ENCODE measurements at regions not wholly inside any gene's neighbourhood (a gene's known extent, or its start where the extent isn't known, plus 50 kb on each side); places are given as distances from the start of the nearest gene placed in this dataset.

DNA sequence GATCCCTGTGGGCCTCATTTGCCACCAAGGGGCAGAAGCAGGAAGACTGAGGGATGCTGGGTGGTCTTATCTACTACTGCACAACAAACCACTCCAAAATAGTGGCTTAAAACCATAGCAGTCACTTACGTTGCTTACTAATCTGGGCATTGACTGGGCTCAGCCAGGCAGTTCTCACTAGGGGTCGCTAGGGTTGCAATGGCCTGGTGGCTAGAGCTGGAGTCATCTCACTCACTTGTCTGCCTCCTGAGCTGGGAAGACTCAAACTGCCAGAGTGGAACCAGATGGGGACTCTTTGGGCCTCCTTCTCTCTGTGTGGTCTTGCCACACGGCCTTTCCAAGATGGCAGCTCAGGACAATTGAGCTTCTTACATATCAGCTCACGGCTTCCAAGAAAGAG is 216.3 kb upstream of the BCOR start:
- DNase-seq (ENCODE audit: low spot score in 2 of 2): no peak
- intact Hi-C loops (cut with DNase I): no loop called here

DNA sequence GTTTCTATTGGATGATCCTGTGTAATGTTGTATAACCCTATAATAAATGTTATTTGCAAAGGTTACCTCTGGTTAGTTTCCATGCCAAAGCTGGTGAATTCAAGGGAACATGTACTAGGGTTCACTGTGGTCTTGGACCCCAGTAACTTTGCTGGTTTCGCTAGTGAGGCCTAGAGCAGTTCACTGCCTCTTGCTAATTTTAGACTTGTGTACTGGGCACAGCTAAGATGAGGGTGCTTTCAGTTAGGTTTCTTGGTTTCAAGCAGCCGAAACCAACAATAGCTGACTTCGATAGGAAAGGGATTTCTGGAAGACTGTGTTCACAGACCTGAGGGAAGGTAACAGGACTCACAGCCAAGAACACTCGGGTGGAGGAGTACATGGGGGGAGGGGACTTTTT is 215.5 kb upstream of the BCOR start:
- TF ChIP-seq, protein P1, sequence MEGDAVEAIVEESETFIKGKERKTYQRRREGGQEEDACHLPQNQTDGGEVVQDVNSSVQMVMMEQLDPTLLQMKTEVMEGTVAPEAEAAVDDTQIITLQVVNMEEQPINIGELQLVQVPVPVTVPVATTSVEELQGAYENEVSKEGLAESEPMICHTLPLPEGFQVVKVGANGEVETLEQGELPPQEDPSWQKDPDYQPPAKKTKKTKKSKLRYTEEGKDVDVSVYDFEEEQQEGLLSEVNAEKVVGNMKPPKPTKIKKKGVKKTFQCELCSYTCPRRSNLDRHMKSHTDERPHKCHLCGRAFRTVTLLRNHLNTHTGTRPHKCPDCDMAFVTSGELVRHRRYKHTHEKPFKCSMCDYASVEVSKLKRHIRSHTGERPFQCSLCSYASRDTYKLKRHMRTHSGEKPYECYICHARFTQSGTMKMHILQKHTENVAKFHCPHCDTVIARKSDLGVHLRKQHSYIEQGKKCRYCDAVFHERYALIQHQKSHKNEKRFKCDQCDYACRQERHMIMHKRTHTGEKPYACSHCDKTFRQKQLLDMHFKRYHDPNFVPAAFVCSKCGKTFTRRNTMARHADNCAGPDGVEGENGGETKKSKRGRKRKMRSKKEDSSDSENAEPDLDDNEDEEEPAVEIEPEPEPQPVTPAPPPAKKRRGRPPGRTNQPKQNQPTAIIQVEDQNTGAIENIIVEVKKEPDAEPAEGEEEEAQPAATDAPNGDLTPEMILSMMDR (IDR thresholded peaks at IDR 0.05): no peak
- intact Hi-C loops (cut with DNase I): no loop called here
- H3K4me3 ChIP-seq: no peak overlapping the region
- no peak for DNase-seq (ENCODE audit: low spot score in 2 of 2)
- H3K27me3 ChIP-seq: no peaks in the 10 kb centered on the region
- no peaks in the 10 kb centered on the region for H3K4me1 ChIP-seq
- no peak overlapping the region for H3K27ac ChIP-seq
- no peaks in the 10 kb centered on the region for H3K36me3 ChIP-seq
- H3K9me3 ChIP-seq: peaks cover 4 to 11% of the 10 kb centered on the region in 2 donors

More for the DNA sequence above, 216.3 kb upstream of the BCOR start:
- H3K4me3 ChIP-seq: no peak overlapping the region
- H3K4me1 ChIP-seq: no peaks in the 10 kb centered on the region
- H3K36me3 ChIP-seq: no peaks in the 10 kb centered on the region
- H3K9me3 ChIP-seq: peaks cover 9 to 11% of the 10 kb centered on the region in 2 donors
- H3K27ac ChIP-seq: no peak overlapping the region
- TF ChIP-seq, protein P1 (IDR thresholded peaks at IDR 0.05): no peak
- no peaks in the 10 kb centered on the region for H3K27me3 ChIP-seq

DNA sequence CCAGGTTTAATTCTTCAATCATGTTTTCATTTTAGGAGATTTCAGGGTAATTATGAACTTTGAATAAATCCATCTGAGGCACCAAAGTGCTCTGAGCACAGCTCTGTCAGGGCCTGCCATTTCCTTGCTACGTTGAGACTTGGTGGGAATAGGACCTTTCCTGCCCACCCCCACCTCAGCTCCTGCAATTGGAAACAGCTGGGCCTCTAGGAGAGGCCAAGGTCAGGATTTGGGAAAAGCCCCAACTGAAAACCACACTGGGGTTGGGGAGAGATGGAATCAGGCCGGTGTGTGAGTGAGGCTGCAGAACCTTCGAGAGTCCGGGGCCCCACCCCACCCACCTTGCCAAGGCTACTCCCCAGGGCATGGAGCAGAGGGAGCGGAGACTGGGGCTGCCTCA is 212.7 kb upstream of the BCOR start:
- intact Hi-C loops (cut with DNase I): no loop called here
- H3K9me3 ChIP-seq: no peaks in the 10 kb centered on the region
- no peak overlapping the region for H3K4me3 ChIP-seq
- no peaks in the 10 kb centered on the region for H3K27me3 ChIP-seq
- no peak for DNase-seq (ENCODE audit: low spot score in 2 of 2)
- TF ChIP-seq, protein P1 (IDR thresholded peaks at IDR 0.05): no peak
- H3K36me3 ChIP-seq: no peaks in the 10 kb centered on the region
- no peak overlapping the region for H3K27ac ChIP-seq
- no peaks in the 10 kb centered on the region for H3K4me1 ChIP-seq

DNA sequence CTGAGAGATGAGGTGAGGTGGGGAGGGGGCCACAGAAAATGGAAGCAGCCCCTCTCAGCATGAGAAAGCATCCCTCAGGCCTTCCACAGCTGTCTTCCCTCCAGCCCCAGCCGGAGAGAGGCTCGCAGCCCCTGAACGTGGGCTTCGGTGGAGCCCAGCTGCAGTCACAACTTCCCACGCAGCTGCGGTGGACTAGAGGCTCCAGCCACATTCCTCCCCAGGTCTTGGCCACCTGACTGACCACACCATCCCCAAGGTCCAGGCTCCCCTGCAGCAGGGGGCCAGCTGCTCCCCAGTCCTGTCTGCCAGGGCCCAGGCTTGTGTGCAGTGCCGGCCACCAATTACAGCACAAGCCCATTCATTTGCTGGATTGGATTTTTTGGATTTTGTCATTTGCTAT is 212.3 kb upstream of the BCOR start:
- H3K4me3 ChIP-seq: no peak overlapping the region
- H3K27ac ChIP-seq: no peak overlapping the region
- TF ChIP-seq, protein P1 (IDR thresholded peaks at IDR 0.05): no peak
- H3K27me3 ChIP-seq: no peaks in the 10 kb centered on the region
- no peaks in the 10 kb centered on the region for H3K9me3 ChIP-seq
- intact Hi-C loops (cut with DNase I): no loop called here
- H3K36me3 ChIP-seq: no peaks in the 10 kb centered on the region
- no peaks in the 10 kb centered on the region for H3K4me1 ChIP-seq
- DNase-seq (ENCODE audit: low spot score in 2 of 2): no peak

DNA sequence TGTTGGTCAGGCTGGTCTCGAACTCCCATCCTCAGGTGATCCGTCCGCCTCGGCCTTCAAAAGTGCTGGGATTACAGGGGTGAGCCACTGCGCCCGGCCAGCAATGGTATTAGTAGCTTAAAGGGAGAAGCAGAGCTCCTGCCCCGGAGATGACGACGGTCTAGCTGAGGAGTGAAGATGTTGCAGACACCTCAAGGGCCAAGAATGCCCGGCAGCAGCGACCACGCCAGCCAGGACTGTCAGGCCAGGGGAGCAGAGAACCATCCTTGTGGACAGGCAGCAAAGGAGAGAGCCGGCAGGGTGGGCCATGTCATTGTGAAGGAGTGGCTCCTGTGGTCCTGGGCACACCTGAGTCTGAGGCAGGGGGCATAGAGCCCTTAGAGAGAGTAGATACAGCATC is 210.1 kb upstream of the BCOR start:
- TF ChIP-seq, protein P1 (IDR thresholded peaks at IDR 0.05): no peak

DNA sequence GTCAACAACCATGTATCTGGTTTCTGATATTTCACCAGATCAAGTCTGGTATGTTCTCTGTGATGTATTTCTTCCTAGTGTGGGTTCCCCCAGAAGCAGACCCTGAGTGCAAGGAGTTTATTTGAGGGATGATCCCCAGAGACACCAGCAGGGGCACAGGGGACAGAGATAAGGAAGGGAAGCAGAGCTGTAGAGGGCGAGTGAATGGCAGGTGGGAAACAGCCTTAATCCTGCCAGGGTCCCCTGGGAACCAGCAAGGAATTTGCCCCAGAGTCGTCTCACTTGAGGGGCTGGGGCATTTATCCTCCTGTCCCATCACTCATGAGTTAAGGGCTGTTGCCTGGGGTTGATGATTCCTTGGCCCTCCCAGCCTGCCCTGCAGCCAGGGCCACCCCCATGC is 206.4 kb upstream of the BCOR start:
- Histone ChIP-seq H3K9me3 (no peaks in the 10 kb centered on the region), H3K36me3 (no peaks in the 10 kb centered on the region), H3K27ac (no peak overlapping the region), H3K27me3 (no peaks in the 10 kb centered on the region), H3K4me3 (no peak overlapping the region), H3K4me1 (no peaks in the 10 kb centered on the region)
- no peak for DNase-seq (ENCODE audit: low spot score in 2 of 2)
- intact Hi-C loops (cut with DNase I): no loop called here
- TF ChIP-seq, protein P1 (IDR thresholded peaks at IDR 0.05): no peak

More for the DNA sequence above, 210.1 kb upstream of the BCOR start:
- DNase-seq (ENCODE audit: low spot score in 2 of 2): no peak
- Histone ChIP-seq H3K27ac (no peak overlapping the region), H3K9me3 (no peaks in the 10 kb centered on the region), H3K4me1 (no peaks in the 10 kb centered on the region), H3K36me3 (no peaks in the 10 kb centered on the region), H3K27me3 (no peaks in the 10 kb centered on the region), H3K4me3 (no peak overlapping the region)
- intact Hi-C loops (cut with DNase I): no loop called here

All from ascending aorta (tissue), 2 donors.